ENCODE measurements at regions not wholly inside any gene's neighbourhood (a gene's known extent, or its start where the extent isn't known, plus 50 kb on each side); places are given as distances from the start of the nearest gene placed in this dataset.

DNA sequence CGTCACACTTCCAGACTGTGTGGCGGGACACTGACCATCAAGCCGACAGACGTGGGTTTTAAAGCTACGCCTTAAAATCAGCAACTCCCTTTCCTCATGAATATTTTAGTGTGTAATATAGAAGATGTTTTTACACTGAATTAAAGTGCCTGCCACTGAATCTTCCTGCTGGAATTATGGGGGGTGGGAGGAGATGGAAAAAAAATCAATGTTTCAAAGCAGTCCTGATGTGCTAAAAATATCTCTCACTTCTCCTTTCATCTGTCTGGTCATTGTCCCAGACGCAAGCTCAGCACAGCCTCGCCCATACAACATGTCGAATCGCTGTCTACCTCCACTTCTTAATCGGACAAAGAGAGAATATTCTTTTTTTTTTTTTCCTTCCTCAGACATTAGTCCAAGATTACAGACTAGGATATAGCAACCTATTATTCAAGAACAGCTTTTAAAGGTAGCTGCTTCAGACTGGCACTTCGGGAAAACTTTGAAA, 165.1 kb upstream of the KLF14 start:
- no peak for DNase-seq

DNA sequence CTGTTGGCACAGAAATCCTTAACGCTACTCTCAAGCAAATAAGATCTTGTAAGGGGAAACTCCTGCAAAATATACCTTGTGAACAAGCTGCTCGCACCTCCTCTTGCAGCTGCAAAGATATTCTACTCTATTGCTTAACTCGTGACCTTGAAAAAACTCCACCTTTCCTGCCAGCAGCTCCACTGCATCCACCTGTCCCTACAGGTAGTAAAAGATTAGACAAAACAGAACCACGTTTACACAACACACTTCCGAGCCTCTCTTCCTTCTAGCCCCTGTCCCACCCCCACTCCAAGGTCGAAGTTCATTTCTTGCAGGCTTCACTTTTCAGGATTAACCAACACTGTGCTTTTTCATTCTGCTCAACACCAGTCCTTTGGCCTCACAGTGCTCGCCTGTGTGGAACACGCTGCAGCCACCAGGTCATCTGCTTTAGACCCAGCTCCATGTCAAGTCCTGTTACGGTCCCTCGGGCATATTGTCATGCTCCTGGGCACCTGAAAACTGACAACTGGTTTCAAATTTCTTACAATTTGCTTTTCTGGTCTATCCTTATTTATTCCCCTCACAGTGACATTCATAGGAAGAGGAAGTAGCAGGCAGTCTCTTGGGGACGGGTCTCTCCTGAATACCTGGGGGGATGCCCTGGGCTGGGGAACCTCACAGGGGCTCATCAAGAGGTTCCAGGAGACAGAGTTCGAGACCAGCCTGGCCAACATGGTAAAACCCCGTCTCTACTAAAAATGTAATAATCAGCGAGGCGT, 165.8 kb upstream of the KLF14 start:
- DNase-seq = no peak

DNA sequence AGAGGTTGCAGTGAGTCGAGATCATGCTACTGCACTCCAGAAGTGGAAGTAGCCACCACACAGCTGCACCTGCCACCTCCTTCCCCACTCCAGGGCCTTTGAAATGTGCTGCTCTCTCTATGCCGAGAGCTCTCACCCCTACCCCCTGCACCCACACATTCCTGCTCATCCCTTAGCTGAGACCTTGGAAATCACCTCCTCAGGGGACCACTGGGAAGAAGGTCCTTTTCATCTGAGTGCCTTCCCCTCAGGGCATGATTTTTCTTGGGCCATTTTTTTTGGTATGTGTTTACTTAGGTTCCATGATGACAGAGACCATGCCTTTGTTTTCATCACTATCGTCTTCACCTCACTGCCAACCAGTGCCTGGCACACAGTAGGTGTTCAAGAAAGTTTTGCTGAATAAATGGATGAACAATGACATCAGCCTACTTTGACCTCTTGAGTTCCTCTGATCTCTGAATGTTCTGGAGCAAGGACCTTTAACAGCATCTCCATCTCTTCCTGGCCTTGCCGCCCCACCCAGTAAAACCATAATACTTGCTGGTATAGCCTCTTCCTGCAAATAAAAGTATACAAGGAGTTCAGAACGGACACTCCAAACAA, 166.6 kb upstream of the KLF14 start:
- DNase-seq = no peak

DNA sequence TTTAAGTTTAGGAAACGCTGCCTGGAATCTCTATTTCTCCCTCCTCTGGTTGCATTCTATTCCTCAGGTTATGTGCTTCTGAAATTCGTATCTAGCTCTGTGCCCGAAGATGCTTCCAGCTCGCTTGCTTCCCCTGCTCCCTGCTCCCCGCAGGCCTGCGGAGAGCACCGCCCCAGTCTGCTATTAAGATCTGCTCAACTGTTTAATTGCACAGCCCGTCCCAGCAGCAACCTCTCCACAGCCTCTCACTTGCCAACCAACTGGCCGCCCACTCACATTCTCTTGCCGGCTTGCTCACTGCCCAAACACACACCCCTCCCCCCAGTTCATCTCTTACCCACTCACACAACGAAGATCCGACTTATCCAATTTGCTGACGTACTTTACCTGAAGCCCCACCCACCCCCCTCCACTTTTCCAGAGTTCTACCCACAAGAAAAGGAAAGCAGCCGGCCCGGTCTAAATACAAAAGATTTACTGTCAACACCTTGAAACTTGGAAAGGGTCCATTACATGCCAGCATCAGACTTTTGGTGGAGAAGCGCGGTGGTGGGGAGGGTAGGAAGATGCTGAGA, 167.3 kb upstream of the KLF14 start:
- no peak for DNase-seq

DNA sequence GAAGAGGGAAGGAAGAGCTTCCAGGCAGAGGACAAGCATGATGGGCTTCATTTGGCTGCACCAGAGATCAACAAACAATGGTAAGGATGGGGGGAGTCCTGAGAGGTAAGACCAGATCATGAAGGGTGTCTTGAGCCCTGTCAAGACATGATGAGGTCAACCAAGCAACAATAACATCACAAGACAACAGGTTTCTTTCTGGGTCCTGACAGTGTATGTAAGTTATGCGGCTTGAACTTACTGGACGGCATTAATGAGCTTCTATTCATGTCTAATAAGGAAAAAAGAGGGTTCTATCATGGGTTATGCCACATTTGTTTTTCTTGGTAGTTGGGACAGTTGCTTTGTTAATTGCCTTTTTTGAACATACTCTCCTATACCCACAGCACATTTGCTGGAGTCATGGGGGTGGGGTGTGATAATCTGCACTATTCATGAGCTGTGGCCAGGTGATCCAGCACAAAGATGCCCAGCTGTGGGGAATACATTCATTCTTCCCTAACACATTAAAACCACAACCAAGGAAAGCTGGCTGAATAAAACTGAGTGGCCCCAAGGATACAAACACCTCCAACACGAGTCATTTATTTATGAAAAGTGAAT, 168.8 kb upstream of the KLF14 start:
- no peak for DNase-seq

DNA sequence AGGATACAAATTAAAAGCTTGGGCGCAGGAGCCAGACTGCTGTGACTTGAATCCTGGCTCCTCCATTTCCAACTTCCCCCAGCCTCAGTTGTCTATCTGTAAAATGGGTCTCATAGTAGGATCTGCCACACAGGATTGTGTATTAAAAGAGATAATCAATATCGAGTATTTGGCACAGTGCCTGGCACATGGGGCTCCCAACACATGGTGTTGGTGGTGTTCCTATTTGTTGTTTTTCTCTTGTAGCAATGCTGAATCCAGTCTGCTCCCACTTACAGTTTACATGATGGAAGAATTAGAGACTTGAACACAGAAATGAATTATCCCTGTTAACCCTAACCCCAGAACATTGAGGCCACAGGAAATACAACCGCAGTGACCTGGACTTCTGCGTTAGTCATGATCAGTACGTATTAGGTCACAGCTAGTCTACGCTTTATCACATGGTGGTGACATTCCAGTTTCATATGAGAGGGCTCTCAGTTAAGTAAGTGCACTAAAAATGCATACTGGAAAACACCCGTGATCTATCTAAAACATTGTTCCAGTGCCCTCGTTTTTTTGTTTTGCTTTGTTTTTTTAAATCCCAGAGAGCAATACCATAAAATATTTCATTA, 169.5 kb upstream of the KLF14 start:
- DNase-seq = no peak

DNA sequence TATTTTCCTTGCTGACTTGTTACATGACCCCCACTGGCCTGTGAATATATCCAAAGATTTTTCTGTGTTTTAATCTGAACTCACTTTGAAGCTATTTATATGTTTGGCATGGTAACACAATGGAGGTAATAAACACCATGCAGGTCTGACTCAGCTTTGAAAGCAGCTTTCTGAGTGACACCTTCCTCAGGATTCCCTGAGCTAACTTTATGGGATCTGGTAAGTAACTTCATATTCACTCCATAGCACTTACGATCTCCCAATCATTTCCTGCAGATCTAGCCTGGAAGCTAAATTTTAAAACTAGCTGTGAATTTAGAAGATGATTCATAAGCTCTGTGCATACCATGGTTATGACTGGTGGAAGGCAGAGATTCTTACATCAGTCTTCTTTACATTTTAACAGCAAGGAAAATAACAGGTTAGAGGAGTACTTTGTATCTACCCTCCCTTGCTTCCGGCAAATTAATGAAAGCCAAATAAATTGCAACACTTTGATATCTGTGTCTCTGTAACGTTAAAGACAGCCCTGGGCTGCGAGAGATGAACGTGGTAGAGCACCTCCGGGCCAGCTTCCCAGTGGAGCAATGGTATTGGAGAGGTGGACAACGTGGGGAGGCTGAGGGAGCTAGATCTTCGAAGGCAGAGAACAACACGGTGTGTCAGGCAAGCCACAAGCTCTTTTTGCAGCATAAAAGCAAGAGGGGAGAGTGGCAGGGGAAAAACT, 170.2 kb upstream of the KLF14 start:
- DNase-seq = no peak

DNA sequence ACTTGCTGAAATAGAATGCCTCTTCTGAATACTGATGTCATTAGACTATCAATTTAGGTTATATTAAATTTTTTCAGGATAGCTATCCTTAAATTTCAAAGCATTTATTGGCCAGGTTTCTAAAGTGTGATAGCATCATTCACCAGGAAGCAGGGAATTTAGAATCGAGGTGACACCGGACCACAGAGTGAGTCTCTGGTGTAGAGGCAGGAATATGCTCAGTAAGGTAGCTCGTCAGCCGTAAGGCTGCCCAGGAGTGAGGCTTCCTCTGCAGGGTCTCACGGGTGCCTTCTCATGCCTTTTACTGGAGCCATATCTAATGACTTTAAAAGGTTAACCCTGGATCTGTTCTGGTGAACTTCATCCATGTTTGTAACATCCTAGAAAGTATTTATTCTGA, 170.8 kb upstream of the KLF14 start:
- no peak for DNase-seq

DNA sequence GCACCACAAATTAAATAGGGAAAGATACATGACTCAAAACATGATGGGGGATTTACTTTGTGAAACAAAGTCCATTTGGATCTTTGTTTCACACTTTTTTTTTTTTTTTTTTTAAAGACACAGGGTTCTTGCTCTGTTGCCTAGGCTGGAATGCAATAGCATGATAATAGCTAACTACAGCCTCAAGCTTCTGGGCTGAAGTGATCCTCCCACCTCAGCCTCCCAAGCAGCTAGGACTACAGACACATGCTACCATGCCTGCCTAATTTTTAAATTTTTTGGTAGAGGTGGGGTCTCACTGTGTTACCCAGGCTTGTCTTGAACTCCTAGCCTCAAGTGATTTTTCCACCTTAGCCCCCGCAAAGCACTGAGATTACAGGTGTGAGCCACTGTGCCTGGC, 172.6 kb upstream of the KLF14 start:
- no peak for DNase-seq

DNA sequence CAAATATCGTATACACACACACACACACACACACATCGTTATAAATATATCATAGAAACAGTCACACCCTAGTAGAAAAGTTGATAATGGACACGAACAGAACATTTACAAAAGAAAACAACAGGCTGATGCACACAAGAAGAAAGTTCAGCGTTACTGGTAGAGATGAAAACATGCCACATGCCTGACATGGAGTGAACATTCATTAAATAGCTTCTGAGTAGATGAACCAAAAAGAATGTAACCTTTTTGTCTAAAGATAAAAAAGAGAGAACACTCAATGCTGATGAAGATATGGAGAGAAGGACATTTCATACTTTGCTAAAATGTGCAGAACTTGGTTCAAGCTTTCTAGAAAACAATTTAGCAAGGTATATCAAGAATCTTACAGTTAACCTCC, 173.4 kb upstream of the KLF14 start:
- DNase-seq = no peak

DNA sequence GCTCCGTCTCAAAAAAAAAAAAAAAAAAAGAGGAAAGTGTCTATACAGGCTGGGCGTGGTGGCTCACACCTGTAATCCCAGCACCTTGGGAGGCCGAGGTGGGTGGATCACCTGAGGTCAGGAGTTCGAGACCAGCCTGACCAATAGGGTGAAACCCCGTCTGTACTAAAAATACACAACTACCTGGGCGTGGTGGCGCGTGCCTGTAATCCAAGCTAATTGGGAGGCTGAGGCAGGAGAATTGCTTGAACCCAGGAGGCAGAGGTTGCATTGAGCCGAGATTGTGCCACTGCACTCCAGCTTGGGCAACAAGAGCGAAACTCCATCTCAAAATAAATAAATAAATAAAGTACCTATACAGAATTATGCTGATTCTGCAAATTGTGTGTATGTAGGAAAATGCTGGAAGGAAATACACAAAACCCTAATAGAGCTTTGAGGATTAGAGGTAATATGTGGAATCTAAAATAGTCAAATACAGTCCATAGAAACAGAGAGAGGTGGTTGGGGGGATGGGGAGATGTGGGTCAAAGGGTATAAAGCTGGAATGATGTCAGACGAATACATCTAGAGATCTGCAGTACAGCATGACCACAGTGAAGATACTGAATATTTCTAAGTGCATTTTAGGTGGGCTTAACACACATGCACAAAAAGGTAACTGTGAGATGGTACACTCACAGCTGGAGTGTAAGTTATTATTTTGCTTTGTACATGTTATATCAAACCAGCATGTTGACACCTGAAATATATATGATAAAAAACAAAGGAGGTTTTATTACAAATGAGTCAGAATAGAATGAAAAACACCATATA, 174.5 kb upstream of the KLF14 start:
- DNase-seq = no peak

DNA sequence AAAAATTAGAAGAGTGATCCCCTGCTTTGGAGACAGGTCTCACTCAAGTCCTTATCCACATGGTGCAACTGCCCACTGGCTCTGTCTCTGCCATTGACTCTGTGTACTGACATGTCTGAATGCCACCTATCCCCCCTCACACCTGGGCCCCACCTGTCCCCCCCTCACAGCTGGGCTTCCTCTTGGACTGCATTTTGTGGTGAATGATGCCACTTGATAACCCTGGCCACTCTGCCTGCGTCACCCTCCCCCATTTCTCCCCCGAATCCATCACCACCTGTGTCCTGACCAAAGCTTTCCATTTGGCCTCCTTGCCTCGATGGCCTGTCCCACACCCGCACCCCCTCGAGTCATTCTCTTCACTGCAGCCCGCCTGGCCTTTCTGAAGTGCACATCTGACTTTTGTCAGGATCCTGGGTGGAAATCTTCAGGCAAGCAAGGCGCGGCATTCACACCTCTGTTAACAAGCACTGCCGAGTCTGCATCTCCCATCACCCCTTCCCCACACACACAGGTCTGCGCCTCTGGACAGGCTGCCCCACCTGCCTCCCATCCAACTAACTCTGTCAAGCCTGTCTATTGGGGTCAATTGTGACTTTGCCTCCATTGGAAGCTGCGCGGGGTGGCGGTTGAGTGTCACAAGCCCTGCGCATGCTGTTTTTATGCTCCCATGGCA, 175.3 kb upstream of the KLF14 start:
- no peak for DNase-seq

DNA sequence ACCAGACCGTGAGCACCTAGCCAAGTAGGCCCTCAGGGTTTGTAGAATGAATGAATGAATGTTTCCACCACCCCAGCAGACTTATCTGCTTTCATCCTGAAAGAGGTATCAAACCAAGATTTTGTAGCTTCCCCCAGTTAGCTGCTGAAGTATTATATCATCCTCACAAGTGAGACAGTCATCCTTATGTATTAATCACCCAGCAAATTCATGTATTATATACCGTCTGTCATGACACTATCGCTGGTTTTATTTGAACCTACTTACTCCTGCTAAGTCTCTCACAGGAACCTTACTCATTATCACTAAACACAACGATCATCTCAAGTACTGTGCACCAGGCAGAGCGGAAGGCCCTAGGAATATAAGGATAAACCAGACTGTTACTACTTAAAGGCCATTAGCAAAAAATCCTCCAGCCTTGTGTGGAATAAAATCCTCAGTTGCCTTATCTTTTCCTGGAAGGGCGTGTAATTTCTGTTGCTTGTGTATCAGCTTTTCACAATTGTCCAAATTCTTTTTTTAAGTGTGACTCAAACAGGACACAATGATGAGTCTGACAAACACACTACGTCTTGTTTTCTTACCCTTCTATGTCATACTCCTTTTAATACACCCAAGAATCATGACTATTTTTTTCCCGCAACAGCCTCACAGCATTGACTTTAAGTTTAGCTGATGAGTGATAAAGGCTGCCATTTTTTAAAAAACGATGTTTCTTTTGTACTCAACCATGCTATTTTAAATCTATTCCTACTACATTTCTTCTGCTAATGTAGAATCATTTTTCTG, 176.1 kb upstream of the KLF14 start:
- DNase-seq = no peak

DNA sequence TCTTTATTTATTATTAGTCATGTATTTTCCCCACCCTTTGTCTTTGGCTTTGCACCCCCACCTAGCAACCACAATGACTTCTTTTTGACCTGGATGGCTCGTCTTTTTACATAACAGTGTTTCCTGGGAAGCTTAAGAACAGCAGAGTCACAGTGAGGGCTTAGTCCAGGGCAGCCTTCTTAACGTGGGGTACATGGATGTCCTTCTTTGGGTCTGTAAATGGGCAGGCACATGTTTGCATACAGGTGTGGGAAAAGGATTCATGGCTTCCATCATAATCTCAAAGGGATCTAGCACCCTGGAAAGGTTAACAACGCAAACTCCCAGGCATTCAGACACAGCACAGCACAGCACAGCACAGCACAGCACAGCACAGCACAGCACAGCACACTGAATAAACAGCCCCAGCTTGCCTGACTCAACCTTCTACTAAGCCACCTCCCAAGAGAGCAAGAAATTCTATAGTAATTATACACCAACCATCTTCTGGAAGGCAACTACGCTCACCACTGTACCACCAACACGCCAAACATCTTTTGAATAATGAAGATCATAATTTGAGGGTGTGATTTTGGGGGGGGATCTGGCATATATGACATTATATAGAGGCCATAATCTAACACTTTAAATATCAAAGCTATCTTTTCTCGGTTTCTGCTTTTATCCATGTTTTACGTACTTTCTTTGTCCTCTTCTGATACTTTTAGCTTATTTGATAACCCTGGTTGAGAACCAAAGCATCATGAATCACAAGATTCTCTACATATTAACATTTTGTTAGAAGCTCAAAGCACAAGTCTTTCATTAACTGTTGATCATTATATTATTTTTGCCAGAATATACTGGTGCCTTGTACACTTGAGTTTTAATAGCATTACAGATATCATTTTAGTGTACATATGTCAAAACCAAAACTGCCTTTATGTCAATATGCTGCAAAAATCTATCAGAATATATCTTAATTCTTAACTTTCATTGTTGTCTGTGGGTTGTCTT, 177.2 kb upstream of the KLF14 start:
- DNase-seq = no peak

DNA sequence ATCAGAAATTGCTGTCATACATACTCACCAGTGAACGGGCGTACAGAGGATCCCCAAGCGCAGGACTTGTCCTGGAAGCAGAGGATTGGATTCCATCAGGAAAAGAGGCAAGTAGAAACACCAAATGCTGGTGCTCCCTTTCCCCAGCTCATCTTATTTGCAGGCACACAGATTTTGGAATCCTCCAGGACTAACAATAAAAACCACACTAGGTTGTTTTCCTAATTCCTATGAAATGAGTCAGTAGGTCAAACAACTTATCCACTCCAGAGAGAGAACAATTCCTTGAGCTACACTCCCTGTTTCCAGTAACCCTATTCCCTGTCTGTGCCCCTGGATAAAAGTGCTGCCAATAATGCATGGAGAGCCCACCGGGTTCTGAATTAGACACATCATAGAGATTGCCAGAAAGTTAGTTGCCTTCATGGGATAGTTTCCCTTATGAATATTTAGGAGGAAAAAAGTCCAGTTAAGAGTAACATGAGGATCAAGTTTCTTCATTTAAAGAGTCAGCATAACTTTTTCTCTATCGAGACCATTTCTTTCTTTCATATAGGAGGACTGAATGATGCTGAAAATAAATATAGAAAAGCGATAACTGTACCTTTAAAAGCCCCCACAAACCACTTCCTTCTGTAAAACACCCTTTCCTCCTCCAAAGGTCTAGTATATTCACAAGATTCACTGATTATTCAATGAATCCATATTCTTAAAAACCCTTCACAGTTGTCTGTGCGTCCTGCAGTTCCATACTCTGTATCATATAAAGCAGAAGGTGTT, 178.3 kb upstream of the KLF14 start:
- DNase-seq = no peak

DNA sequence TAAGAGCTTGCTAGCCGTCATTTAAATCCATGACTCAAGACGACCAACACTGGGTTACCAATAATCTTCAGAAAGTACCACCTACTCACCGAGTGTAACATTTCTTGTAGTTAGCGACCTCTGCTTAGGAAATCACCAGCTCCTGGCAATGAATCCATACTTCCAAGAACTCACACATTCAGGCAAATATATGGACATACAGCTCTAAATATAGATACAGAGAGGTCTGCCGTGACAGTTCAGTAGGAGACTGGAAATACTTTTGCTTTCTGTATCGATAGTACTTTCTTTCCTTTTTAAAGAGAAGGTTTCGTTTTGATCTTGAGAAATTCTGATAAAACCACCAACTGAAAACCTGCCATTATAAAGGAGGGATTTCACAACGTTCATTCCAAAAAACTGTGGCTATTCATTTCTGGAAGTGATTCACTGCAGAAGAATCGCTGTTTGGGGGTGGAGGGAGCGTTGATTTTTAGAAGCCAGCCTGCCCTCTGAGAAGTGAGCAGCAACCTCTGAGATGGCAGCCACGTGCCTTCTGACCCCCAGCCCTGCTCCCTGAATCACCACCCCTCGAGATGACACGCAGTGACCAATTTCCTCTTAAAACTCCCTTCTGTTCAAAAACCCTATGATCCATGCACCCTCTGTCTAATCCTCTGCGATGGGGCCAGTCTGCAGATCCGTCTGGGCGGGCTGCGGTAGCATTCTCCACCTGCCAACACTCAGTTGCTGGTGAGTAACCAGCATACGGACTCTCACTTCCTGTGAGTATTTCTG, 179.0 kb upstream of the KLF14 start:
- DNase-seq = no peak
